ENCODE measurements at regions not wholly inside any gene's neighbourhood (a gene's known extent, or its start where the extent isn't known, plus 50 kb on each side); places are given as distances from the start of the nearest gene placed in this dataset.
"Not testable (repeated sequence)": the region's sequence is repeated elsewhere in the genome, so short reads cannot be mapped to it uniquely, and the experiment has no call there.

DNA sequence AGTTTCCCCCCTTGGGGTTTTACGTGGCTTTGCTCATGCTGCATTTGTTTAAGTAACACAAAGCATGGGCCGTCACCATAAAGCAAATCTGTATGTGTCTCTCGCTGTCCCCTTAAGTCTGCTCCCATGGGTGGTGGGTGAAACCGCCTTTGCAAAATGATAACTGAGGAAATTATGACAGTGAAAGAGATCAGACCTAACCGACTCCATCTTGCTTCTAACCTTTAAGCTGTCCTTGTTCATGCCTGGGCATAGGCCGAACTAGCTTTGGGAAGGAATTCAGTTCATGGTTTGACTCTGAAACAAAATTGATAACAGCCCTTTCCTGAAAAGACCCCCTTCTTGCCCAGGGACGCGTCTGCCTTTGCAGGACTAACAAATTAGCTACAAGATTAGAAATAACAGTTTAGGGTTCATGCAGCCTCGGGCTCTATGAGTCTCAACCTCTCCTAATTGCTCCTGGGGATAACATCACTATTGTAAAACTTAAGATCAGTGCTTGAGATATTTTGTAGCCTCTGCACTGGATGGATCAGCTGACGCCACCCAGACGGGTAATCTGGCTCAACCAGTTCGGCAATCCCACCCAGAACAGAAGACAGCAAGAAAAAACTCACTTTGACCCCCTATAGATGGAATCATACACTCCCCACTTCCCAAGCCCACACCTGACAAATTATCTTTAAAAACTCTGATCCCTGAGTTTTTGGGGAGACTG lies 623.7 kb downstream of the TYW1 start:
- no peak for DNase-seq (ENCODE audit: low spot score)

DNA sequence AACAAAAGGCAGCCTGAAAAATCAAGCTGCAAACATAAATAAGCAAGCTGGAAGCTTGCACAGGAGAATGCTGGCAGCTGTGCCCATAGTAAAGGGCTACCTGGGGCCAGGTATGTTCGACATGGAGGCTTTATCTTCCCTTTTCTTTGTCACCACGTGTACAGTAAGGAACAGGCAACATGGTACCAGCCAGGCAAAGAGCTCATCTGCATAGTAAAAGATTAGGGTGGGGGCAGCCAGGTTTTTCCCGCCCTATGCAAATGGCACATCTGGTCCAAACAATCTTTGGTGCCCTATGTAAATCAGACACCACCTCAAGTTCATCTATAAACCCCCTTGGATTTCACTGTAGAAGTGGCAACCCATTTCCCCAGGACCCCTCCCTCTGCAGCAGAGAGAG lies 625.1 kb downstream of the TYW1 start:
- DNase-seq (ENCODE audit: low spot score), result no peak

DNA sequence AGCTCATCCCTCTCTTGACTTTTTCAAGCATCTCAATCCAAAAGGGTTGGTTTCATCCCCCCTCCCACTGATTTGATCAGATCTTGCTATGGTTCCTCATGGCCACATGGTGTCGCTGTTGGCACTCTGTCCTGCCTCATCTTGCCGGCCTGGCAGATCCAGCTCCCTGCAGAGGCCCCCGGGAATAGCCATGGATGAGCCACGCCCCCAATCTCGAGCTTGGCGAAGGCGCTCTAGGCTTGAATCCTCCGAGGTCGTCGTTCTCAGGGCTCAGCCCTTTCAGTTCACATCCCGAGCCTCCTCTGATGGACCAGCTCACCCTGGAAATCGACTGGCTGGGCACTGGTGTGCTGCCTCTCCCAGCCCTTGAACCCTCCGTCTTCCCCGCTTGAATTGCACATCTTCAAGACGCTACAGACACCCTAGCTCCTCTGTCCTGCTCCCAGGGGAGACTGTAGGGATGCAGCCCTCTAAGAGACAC lies 628.7 kb downstream of the TYW1 start:
- DNase-seq (ENCODE audit: low spot score), result peak; percentile 84

DNA sequence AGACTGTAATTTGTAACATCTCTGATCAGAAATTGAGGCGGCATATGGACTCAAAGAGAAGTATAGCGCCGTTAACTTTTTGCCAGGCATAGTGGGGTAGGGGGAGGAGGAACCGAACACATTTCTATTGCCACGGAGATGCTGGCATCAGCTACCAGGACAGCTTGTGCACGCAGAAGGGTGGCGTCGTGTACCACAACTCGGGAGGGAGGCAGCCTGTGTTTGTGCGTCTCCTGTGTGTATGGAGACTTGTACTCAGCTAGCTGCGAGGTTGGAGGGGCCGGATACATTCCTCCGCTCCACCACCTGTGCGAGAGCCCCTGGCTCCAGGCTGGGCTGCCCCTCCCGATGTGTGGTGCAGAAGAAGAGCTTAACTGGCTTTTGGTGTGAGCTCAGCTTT lies 634.8 kb downstream of the TYW1 start:
- no peak for DNase-seq (ENCODE audit: low spot score)

DNA sequence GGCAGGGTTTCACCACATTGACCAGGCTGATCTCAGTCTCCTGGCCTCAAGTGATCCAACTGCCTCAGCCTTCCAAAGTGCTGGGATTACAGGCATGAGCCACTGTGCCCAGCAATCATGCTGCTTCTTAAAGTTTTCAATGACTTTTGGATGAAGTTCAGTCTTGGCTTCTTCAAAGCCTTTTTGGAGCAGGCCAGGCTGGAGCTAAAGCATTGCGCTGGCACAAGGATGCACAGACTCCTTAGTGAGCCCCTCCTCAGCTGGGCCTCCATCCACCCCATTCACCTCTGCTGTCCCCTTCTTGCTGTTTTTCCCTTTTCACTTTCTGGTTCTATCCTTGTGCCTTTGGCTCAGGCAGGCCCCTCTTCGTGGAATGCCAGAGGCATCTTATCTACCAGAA lies 638.6 kb downstream of the TYW1 start:
- DNase-seq (ENCODE audit: low spot score), result no peak

DNA sequence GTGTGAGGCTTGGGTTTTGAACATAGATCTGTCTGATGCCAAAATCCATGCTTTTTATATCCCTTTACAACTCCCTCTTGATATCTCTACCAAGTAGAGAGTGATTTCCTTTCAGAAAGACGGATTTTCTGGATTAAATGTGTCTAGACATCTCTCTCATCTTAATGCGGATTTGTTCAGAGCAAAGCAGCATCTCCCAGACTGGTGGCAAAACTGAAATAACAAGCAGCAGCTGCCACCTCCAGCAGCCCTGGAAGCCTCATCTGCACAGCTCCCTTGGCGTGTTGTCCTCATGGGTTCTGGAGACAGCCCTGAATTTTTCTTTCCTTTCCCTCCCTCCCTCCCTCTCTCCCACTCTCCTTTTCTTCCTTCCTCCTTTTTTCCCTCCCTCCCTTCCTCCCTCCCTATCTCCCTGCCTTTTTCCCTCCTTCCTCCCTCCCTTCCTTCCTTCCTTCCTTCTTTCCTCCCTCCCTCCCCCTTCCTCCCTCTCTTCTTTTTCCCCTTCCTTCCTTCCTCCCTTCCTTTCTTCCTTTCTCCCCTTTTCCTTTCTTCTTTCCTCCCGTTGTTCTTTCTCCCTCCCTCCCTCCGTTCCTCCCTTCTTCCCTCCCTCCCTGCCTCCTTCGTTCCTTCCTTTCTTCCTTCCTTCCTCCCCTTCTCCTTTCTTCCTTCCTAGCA lies 639.9 kb downstream of the TYW1 start:
- DNase-seq (ENCODE audit: low spot score), result no peak

GRCh38 chr7:67637023-67637358 lies 640.4 kb downstream of the TYW1 start:
- no peak for DNase-seq (ENCODE audit: low spot score)

- DNase-seq (ENCODE audit: low spot score), result not testable (repeated sequence)
Measured at GRCh38 chr7:67642542-67642941, 645.9 kb downstream of the TYW1 start.

DNA sequence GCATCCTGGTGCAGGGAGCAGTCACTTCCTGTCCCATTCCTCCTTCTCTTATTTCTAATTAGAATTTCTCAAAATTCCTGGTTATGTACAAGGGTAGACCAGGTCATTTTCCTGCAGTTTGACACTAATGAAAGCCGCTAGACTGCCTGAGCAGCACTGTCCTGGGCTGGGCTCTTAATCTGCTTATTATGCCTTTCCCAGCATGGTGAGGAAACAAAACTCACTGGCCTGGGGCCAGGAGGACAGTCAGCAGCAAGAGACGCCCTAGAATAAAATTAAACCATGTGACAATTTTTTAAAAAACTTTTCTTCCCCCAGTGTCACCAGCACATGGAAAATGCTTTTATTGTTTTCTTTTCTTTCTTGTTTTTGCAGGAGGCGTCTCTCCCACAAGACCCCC lies 647.5 kb downstream of the TYW1 start:
- DNase-seq (ENCODE audit: low spot score), result no peak

GRCh38 chr7:67652937-67653336 lies 656.3 kb downstream of the TYW1 start:
- DNase-seq (ENCODE audit: low spot score), result no peak

DNA sequence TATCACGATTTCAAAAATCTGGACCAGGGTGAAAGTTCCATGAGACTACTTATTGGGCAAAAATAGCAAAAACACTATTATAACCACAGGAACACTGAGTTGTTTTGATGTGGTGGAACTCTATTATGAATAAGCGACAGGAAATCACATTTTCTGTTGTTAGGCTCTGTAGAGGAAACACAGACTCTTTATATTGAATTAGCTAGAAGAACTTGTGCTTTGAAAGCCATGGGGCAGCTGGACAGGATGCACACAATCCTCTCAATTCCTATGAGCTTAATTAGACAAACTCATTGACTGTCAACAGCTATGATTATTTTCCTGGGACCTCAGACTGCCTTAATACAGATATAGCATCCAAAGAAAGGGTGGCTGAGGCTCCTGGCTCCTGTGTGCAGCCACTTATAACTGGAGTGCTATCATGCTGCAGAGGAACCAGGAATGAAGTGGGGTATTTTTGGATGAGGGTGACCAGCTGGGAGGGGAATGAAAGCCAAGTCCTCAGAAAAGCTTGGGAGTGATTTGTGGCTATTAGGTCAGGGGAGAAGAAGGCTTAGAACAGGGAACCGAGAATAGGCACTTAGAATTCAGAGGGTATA lies 657.3 kb downstream of the TYW1 start:
- no peak for DNase-seq (ENCODE audit: low spot score)

DNA sequence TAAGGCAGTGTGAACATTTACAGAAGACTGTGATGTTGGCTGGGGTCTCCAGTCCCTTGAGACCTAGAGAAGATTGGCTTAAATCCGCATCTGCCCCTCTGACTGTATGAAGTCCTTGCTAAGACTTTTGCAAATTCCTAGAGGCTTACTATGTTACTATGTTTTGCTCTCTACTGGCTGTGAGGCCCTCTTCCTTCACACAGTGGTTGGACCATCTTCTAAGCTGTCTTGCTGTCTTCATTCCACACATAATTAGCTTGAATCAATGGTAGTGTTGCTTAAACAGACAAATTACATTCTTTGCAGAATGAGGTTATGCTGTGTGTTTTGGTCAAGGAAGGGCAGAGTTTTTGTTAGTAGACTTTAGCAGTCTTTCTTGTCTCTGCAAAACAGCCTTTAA lies 658.0 kb downstream of the TYW1 start:
- no peak for DNase-seq (ENCODE audit: low spot score)

GRCh38 chr7:67655168-67655567 lies 658.5 kb downstream of the TYW1 start:
- no peak for DNase-seq (ENCODE audit: low spot score)

- DNase-seq (ENCODE audit: low spot score), result no peak
Measured at GRCh38 chr7:67659091-67659490, 662.5 kb downstream of the TYW1 start.

DNA sequence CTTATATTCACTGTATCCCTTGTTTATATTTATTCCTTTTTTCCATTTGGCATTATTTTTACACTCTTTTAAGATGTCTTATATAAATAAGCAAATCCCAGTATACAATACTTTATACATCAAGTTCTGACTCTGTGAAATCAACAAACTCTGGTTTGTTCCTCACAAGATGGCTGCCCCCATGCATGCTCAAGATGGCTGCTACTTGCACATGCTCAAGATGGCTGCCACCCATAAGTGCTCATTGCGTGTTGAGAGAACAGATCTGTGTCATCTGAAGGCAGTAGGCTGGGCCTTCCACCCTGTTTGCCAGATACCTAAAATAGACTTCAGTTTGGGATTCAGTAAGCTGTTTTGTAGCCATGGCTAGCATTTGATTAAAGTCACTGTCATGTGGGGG lies 666.2 kb downstream of the TYW1 start:
- no peak for DNase-seq (ENCODE audit: low spot score)

DNA sequence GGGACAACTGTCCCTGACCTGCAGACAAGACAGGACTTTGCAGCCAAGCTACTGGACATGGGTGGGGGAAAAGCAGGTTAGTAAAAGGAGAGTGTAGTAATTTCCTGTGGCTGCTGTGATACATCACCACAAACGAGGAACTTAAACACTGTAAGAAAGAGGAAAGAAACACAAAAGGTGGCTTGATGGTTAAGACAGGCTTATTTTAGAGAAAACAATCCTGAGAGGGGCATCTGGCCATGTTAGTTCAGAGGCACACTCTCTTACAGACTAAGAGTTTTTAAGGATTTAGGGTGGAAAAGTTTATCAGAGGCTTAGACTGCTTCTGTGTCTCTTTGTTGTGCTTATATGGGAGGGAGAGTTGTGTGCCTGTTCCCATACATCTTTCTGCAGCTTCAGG lies 667.0 kb downstream of the TYW1 start:
- DNase-seq (ENCODE audit: low spot score), result no peak

DNA sequence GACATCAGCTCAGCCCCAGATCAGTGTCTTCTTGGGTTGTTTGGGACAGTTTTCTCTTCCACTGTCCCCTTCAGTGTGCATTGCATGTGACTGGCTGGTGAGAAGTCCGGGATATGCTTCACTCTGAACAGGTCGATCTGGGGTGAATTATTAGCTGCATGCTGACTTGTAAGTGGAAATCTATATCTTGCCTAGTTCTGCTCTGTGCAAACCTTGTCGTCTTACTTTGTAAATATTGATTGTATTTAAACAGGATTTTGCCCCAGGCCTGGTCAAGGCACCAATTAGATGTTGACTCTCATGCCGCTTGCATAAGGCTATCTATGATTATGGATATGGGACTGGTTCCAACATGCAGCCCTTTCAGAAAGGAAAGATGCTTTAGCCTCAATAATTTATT lies 669.7 kb downstream of the TYW1 start:
- DNase-seq (ENCODE audit: low spot score), result not testable (repeated sequence)

DNA sequence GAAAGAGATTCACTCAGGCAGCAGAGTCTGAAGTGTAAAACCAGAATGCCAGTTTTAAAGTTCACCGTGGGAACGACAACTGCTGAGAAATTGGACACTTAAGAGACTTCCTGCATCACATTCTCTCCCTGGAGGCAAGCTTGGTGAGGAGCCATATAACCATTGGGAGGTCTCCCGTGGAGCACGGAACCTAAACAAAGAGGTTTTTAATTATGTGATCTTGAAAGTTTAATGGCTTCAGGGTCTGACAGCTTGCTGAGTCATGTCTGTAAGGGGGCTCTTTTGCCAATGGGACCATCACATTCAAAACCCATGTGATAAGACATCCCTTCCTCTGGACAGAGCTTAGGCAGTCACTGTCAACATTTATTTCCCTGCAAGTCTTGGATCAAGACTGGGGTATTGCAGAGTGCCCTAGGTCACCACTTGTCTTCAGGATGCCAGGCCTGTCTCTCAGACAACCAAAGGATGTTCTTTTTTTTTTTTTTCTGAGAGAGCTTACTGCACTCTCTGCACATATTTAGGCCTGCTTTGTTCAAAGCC lies 674.4 kb downstream of the TYW1 start:
- no peak for DNase-seq (ENCODE audit: low spot score)

DNA sequence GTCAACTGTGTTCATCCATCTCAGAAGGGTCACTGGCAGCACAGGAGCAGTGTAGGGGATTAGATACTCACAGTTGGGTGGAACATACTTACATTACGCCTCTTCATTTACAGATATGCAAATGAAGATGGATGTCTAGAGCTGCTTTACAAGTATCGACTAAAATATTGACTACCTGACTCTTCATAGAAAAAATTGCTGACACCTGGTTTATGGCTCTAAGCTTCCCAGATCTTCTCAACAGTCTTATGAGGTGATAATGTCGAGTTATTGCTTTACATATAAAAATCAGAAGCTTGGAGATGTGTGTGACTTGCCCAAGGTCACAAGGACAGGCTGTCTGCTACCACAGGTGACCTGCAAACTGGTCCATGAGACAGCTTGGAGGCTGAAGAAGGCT lies 677.2 kb downstream of the TYW1 start:
- DNase-seq (ENCODE audit: low spot score), result no peak

DNA sequence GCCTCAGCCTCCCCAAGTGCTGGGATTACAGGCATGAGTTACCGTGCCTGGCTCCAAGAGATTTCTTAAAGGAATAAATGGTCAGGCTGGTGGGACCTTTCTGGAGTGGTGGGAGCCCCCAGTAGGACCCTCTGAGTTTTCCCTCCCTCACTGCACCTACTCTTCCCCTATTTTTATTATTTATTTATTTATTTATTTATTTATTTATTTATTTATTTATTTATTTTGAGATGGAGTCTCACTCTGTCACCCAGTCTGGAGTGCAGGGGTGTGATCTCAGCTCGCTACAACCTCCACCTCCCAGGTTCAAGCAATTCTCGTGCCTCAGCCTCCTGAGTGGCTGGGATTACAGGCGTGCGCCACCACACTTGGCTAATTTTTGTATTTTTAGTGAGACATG lies 678.2 kb downstream of the TYW1 start:
- not testable (repeated sequence) for DNase-seq (ENCODE audit: low spot score)

- DNase-seq (ENCODE audit: low spot score), result no peak
Measured at GRCh38 chr7:67675971-67676370, 679.3 kb downstream of the TYW1 start.

DNA sequence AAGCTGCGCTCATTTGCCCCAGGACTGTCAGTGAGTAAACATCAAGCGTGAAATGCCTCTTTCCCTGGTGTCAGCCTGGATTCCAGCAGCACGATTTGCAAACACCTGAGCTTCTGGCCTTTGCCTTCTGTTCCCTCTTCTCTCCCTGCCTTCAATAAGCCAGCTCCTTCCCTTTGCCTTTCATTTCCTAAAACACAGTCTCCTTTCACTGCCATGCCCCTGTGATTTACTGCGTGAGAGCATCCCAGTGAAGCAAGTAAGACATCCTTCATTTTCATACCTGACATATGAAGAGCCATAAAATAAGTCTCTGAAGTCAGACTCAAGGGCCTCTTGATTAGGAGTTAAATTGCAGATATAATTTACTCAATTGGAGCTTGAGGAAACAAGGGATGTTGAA lies 681.8 kb downstream of the TYW1 start:
- no peak for DNase-seq (ENCODE audit: low spot score)

DNA sequence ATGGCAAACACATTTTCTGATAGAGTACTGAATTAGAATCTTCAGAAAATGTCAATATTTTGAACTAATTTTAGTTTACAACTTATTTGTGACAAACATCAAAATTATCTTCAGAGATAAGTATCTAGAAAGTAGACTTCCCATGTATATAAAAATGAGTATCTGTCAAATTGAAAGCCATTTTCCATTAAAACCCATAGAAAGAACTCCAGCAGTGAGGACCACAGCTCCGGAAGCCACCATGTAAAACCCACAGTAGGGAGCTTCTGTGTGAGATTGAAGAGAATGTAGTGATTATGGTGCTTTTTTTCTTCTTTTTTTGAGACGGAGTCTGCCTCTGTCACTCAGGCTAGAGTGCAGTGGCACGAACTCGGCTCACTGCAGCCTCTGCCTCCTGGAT lies 687.0 kb downstream of the TYW1 start:
- no peak for DNase-seq (ENCODE audit: low spot score)
